PC-3 (cell line): ENCODE measurements at regions not wholly inside any gene's neighbourhood (a gene's known extent, or its start where the extent isn't known, plus 50 kb on each side); places are given as distances from the start of the nearest gene placed in this dataset.
A peak's percentile ranks its signal among the peaks of the same experiment; 100 is the strongest.
"Not testable (repeated sequence)": the region's sequence is repeated elsewhere in the genome, so short reads cannot be mapped to it uniquely, and the experiment has no call there.

ENCODE experiments used
- ATAC-seq: fragments of 200-7000 bp; cut with Tn5 transposase; 2 replicates; pipeline ENCODE4 v1.9.1; 2020; ENCODE audit warnings: mild to moderate bottlenecking, moderate library complexity
- BruUV-seq: library from RNA; stranded (reverse); fragments of 400-500 nt; replicated peaks from 2 replicates; lab custom pipeline; 2021; lab: Mats Ljungman, UMichigan
- CTCF ChIA-PET: fragments of 300-600 bp; sonication (Branson Sonifier 250); formaldehyde crosslinking; loops from one replicate; lab custom pipeline; 2022; ENCODE audit warnings: antibody characterized with exemption; lab: Charles Lee
- POLR2A ChIA-PET: fragments of 300-600 bp; sonication (Branson Sonifier 250); formaldehyde crosslinking; loops from one replicate; lab custom pipeline; 2022; ENCODE audit warnings: antibody characterized with exemption; ENCODE audit not compliant: unreplicated experiment; lab: Charles Lee
- DNase-seq: peaks from one replicate; pipeline ENCODE4 v3.0.0-alpha.2; 2015
- H2AFZ ChIP-seq: fragments of 300-600 bp; sonication (generic); 2 replicates; pipeline ENCODE4 v1.6.0; 2016; ENCODE audit warnings: antibody characterized with exemption, low read length
- H3F3A ChIP-seq: fragments of 300-600 bp; sonication (generic); one replicate; pipeline ENCODE4 v1.6.0; 2017; ENCODE audit warnings: antibody characterized with exemption, low read length, control low read depth, mild to moderate bottlenecking; ENCODE audit not compliant: unreplicated experiment
- H3K27ac ChIP-seq: fragments of 300-600 bp; sonication (generic); 2 replicates; pipeline ENCODE4 v1.5.1; 2016; ENCODE audit warnings: mild to moderate bottlenecking, low read length
- H3K27me3 ChIP-seq: fragments of 300-600 bp; sonication (generic); 2 replicates; pipeline ENCODE4 v1.6.1; 2016; ENCODE audit warnings: low read length, mixed read lengths
- H3K36me3 ChIP-seq: fragments of 300-600 bp; sonication (generic); 2 replicates; pipeline ENCODE4 v1.6.1; 2016; ENCODE audit warnings: low read depth, mixed run types, low read length, mixed read lengths
- H3K4me1 ChIP-seq: fragments of 300-600 bp; sonication (generic); 2 replicates; pipeline ENCODE4 v1.5.1; 2016; ENCODE audit warnings: low read length; ENCODE audit not compliant: insufficient read depth
- H3K4me2 ChIP-seq: fragments of 300-600 bp; sonication (generic); 2 replicates; pipeline ENCODE4 v1.6.0; 2016; ENCODE audit warnings: low read length
- H3K4me3 ChIP-seq: fragments of 300-600 bp; sonication (generic); 2 replicates; pipeline ENCODE4 v1.5.1; 2016; ENCODE audit warnings: mild to moderate bottlenecking, low read length, mixed read lengths
- H3K79me2 ChIP-seq: fragments of 300-600 bp; sonication (generic); 2 replicates; pipeline ENCODE4 v1.6.1; 2017; ENCODE audit warnings: low read length, mixed read lengths
- H3K9ac ChIP-seq: fragments of 300-600 bp; sonication (generic); 2 replicates; pipeline ENCODE4 v1.6.0; 2016; ENCODE audit warnings: mild to moderate bottlenecking, low read length
- H3K9me2 ChIP-seq: fragments of 300-600 bp; sonication (generic); replicated peaks from 2 replicates; pipeline ENCODE4 v1.6.1; 2016; ENCODE audit warnings: mixed run types, low read length, mixed read lengths
- H3K9me3 ChIP-seq: fragments of 300-600 bp; sonication (generic); 2 replicates; pipeline ENCODE4 v1.6.1; 2016; ENCODE audit warnings: low read length, mixed read lengths
- H4K20me1 ChIP-seq: fragments of 300-600 bp; sonication (generic); 2 replicates; pipeline ENCODE4 v1.6.1; 2016; ENCODE audit warnings: low read length, mixed read lengths
- CTCF ChIP-seq: fragments of 300-600 bp; sonication (generic); conservative IDR thresholded peaks from 2 replicates; pipeline ENCODE4 v1.5.1; 2017; ENCODE audit warnings: antibody characterized with exemption, low read depth, mild to moderate bottlenecking, low read length
- EZH2 ChIP-seq: fragments of 300-600 bp; sonication (generic); IDR thresholded peaks from one replicate; pipeline ENCODE4 v1.6.1; 2017; ENCODE audit warnings: antibody characterized with exemption, mild to moderate bottlenecking, low read length; ENCODE audit not compliant: unreplicated experiment
- EZH2phosphoT487 ChIP-seq: fragments of 300-600 bp; sonication (generic); IDR thresholded peaks from 2 replicates; pipeline ENCODE4 v1.6.1; 2018; ENCODE audit warnings: mild to moderate bottlenecking, antibody characterized with exemption, low read length, borderline replicate concordance
- intact Hi-C: fragments of 100-400 bp; cut with micrococcal nuclease; formaldehyde crosslinking; loops from 2 replicates; pipeline ENCODE4 v1.9.0; 2023

- DNase-seq, result peak; percentile 83
- CTCF ChIA-PET, result interaction anchor here (0.5 kb wide), 1 partner anchor 217 kb away, joined by 5 read pairs; no protein-coding TSS in a partner anchor
Measured at GRCh38 chr7:41399171-41399570, 303.7 kb downstream of the INHBA start.

GRCh38 chr7:41391818-41392217 lies 311.1 kb downstream of the INHBA start:
- Histone ChIP-seq H3K79me2 (no peaks in the 10 kb centered on the region), H3F3A (no peaks in the 10 kb centered on the region), H2AFZ (no peak overlapping the region), H4K20me1 (no peaks in the 10 kb centered on the region), H3K9me2 (no peaks in the 10 kb centered on the region), H3K4me1 (no peaks in the 10 kb centered on the region), H3K9me3 (0 out of 2 replicates have a peak, but pooled peaks cover 7% of the 10 kb centered on the region), H3K4me2 (no peak overlapping the region), H3K27me3 (no peaks in the 10 kb centered on the region), H3K27ac (no peak overlapping the region), H3K9ac (no peak overlapping the region), H3K4me3 (no peak overlapping the region), H3K36me3 (no peaks in the 10 kb centered on the region)
- no TSS peak for BruUV-seq
- no peak for TF ChIP-seq EZH2phosphoT487
- intact Hi-C loops, result no loop called here
- POLR2A ChIA-PET, result interaction anchor here (0.6 kb wide), 1 partner anchor 10 kb away, joined by 4 read pairs; no protein-coding TSS in a partner anchor
- CTCF ChIA-PET, result no interaction called here
- DNase-seq (no peak), ATAC-seq (no peak)

More at GRCh38 chr7:41399171-41399570, 303.7 kb downstream of the INHBA start:
- H3K36me3 ChIP-seq, result no peaks in the 10 kb centered on the region
- H3K4me1 ChIP-seq, result peaks cover 26% of the 10 kb centered on the region
- peak overlapping the region; percentile 81 for H3K27ac ChIP-seq
- no peaks in the 10 kb centered on the region for H3K27me3 ChIP-seq
- H3K9me2 ChIP-seq, result no peaks in the 10 kb centered on the region
- 0 out of 2 replicates have a peak overlapping the region, but pooled peaks have one; percentile 21 for H2AFZ ChIP-seq
- H3K4me3 ChIP-seq, result no peak overlapping the region
- no peaks in the 10 kb centered on the region for H3K79me2 ChIP-seq
- no TSS peak for BruUV-seq
- H3K9ac ChIP-seq, result peak overlapping the region; percentile 52
- no peaks in the 10 kb centered on the region for H3F3A ChIP-seq
- peak overlapping the region; percentile 27 for H3K4me2 ChIP-seq
- ATAC-seq, result peak; percentile 60
- no peaks in the 10 kb centered on the region for H4K20me1 ChIP-seq
- intact Hi-C loops, result no loop called here
- TF ChIP-seq EZH2phosphoT487 (no peak), EZH2 (no peak), CTCF (no peak)
- peaks cover 7% of the 10 kb centered on the region; the same call in 1 of the 2 replicates for H3K9me3 ChIP-seq
- POLR2A ChIA-PET, result interaction anchor here (0.6 kb wide), 1 partner anchor 214 kb away, joined by 5 read pairs; no protein-coding TSS in a partner anchor

- H3K27me3 ChIP-seq, H3K79me2 ChIP-seq, H2AFZ ChIP-seq, H3K9ac ChIP-seq, POLR2A ChIA-PET, H3K27ac ChIP-seq, H3K9me2 ChIP-seq, ATAC-seq, H3F3A ChIP-seq, intact Hi-C loops, BruUV-seq, H3K9me3 ChIP-seq, H3K4me3 ChIP-seq, CTCF ChIA-PET, H3K4me1 ChIP-seq, H4K20me1 ChIP-seq, H3K36me3 ChIP-seq, H3K4me2 ChIP-seq, DNase-seq: not testable (repeated sequence)
Measured at GRCh38 chr7:41388933-41389332, 314.0 kb downstream of the INHBA start.
